Colonic mucosa (tissue), 4 donors: ENCODE measurements at regions not wholly inside any gene's neighbourhood (a gene's known extent, or its start where the extent isn't known, plus 50 kb on each side); places are given as distances from the start of the nearest gene placed in this dataset.

Experiments
- DNase-seq: peaks from one replicate; pipeline ENCODE4 v3.0.0-alpha.2; 2020
- H3K27ac ChIP-seq: fragments of 200-600 bp; one replicate; pipeline ENCODE4 v1.8.0; 2021
- H3K27me3 ChIP-seq: fragments of 200-600 bp; one replicate; pipeline ENCODE4 v1.8.0; 2021
- H3K36me3 ChIP-seq: fragments of 200-600 bp; one replicate; pipeline ENCODE4 v1.8.0; 2021
- H3K4me1 ChIP-seq: fragments of 200-600 bp; one replicate; pipeline ENCODE4 v1.8.0; 2021; ENCODE audit warnings: mild to moderate bottlenecking
- H3K4me3 ChIP-seq: fragments of 200-600 bp; one replicate; pipeline ENCODE4 v1.8.0; 2021
- H3K9ac ChIP-seq, 2 donors: one replicate each; pipeline ENCODE4 v1.7.0; 2013; ENCODE audit warnings: control low read depth in 2 of 2, low read depth in 2 of 2, low read length in 2 of 2
- H3K9me3 ChIP-seq: fragments of 200-600 bp; one replicate; pipeline ENCODE4 v1.8.0; 2021
- CTCF ChIP-seq: fragments of 200-600 bp; IDR thresholded peaks from one replicate; pipeline ENCODE4 v1.8.0; 2022; ENCODE audit warnings: antibody characterized with exemption, mild to moderate bottlenecking
- intact Hi-C: fragments of 100-400 bp; cut with DNase I; formaldehyde crosslinking; loops from one replicate; pipeline ENCODE4 v1.14.1; 2022
- donor health status: healthy.
- donor health status: DM: no; HTN: no; CAD: no.
- donor health status: DM: no; HTN: no; CAD: no.

- peak; percentile 5 for DNase-seq
- TF ChIP-seq CTCF: no peak
- intact Hi-C loops: no loop called here
Observed at GRCh38 chr1:47585141-47585902, 147.5 kb downstream of the FOXD2 start.

DNA sequence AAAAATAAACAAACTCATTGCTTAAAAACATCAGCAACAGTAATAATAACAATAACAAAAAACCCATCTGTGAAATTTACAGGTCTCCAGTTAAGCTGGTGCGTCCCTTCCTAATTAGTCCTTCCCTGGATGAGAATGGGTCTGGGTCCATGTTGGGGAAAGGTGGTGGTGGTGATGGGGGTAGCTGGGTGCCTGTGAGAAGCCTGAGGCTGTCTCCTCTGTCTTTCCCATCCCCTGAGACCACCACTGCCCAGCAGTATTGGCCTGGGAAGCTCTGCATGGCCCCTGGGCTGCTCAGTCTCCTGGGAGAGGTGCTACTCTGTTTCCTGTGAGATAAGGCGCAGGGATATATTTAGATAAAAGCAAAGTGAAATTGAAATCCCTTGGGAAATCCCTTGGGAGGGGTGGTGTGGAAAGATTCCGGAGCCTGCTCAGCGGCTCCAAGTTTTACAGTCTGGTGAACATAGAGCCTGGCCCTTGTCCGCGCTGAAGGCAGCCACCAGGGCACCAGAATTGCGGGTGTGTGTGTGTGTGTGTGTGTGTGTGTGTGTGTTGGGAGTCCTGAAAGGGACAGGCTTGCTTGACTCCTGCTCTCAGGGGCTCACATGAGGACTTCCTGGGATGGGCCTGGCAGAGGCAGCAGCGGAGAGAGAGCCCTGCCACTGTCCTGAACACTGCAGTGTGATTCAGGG is 150.2 kb downstream of the FOXD2 start:
- no peaks in the 10 kb centered on the region for H3K4me1 ChIP-seq

More at GRCh38 chr1:47585141-47585902, 147.5 kb downstream of the FOXD2 start:
- no peak overlapping the region for H3K9ac ChIP-seq
- H3K27ac ChIP-seq: no peak overlapping the region
- H3K9me3 ChIP-seq: no peaks in the 10 kb centered on the region
- H3K36me3 ChIP-seq: no peaks in the 10 kb centered on the region
- H3K27me3 ChIP-seq: no peaks in the 10 kb centered on the region
- no peaks in the 10 kb centered on the region for H3K4me1 ChIP-seq
- no peak overlapping the region for H3K4me3 ChIP-seq

GRCh38 chr1:47590523-47591225 is 152.8 kb downstream of the FOXD2 start:
- H3K27ac ChIP-seq: no peak overlapping the region
- no peak overlapping the region for H3K9ac ChIP-seq
- H3K27me3 ChIP-seq: peaks cover 5% of the 10 kb centered on the region
- intact Hi-C loops: no loop called here
- no peaks in the 10 kb centered on the region for H3K36me3 ChIP-seq
- H3K4me3 ChIP-seq: no peak overlapping the region
- TF ChIP-seq CTCF: no peak
- no peaks in the 10 kb centered on the region for H3K4me1 ChIP-seq
- DNase-seq: no peak
- no peaks in the 10 kb centered on the region for H3K9me3 ChIP-seq

More for the DNA sequence above, 150.2 kb downstream of the FOXD2 start:
- TF ChIP-seq CTCF: no peak
- peaks cover under 1% of the 10 kb centered on the region for H3K27me3 ChIP-seq
- H3K9ac ChIP-seq: no peak overlapping the region
- no peak overlapping the region for H3K27ac ChIP-seq
- H3K36me3 ChIP-seq: no peaks in the 10 kb centered on the region
- intact Hi-C loops: no loop called here
- H3K9me3 ChIP-seq: no peaks in the 10 kb centered on the region
- peak; percentile 1 for DNase-seq
- no peak overlapping the region for H3K4me3 ChIP-seq

- Histone ChIP-seq H3K4me1 (no peaks in the 10 kb centered on the region), H3K9me3 (no peaks in the 10 kb centered on the region), H3K4me3 (no peak overlapping the region), H3K27ac (no peak overlapping the region), H3K27me3 (peaks cover 5% of the 10 kb centered on the region), H3K9ac (no peak overlapping the region), H3K36me3 (no peaks in the 10 kb centered on the region)
- intact Hi-C loops: no loop called here
- no peak for TF ChIP-seq CTCF
- no peak for DNase-seq
Observed at GRCh38 chr1:47591801-47592200, 154.0 kb downstream of the FOXD2 start.

GRCh38 chr1:47592296-47593012 is 154.6 kb downstream of the FOXD2 start:
- no peak overlapping the region for H3K4me3 ChIP-seq
- no peak for DNase-seq
- peaks cover 5% of the 10 kb centered on the region for H3K27me3 ChIP-seq
- no peak overlapping the region for H3K27ac ChIP-seq
- H3K9ac ChIP-seq: no peak overlapping the region
- TF ChIP-seq CTCF: no peak
- no peaks in the 10 kb centered on the region for H3K4me1 ChIP-seq
- intact Hi-C loops: no loop called here
- no peaks in the 10 kb centered on the region for H3K36me3 ChIP-seq
- no peaks in the 10 kb centered on the region for H3K9me3 ChIP-seq
